ENCODE measurements at regions not wholly inside any gene's neighbourhood (a gene's known extent, or its start where the extent isn't known, plus 50 kb on each side); places are given as distances from the start of the nearest gene placed in this dataset.

DNA sequence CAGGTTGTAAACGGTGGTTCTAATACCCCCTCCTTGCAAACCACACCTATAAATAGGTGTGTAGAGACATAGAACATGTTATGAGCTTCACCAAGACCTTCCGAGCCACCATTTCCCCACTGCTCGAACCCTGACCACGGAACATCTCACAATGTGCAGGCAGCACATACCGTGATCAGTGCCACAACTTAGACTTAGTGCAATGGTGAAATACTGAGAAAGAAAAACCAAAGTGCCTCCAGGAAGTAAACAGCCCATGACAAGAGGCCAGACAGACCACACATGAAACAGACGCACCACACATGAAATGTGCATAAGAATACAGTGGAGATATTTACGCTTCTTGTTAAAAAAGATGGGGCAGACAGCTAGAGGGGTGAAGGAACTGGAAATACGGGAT lies 166.9 kb upstream of the CCND2 start:
- TF ChIP-seq ZBTB48 (tag by site-specific recombination; IDR thresholded peaks at IDR 0.05) (no peak), PATZ1 (tag by site-specific recombination; IDR thresholded peaks at IDR 0.05) (no peak), CTCF (tag by site-specific recombination; IDR thresholded peaks at IDR 0.05) (no peak), ZNF707 (tag by site-specific recombination; IDR thresholded peaks at IDR 0.05) (no peak), ZNF558 (tag by site-specific recombination; IDR thresholded peaks at IDR 0.05) (no peak), YY1 (tag by site-specific recombination; IDR thresholded peaks at IDR 0.05) (no peak), ZNF548 (tag by site-specific recombination; IDR thresholded peaks at IDR 0.05) (no peak), ZNF521 (tag by site-specific recombination; IDR thresholded peaks at IDR 0.05) (no peak), ZNF174 (tag by site-specific recombination; IDR thresholded peaks at IDR 0.05) (no peak), ZNF140 (tag by site-specific recombination; IDR thresholded peaks at IDR 0.05) (no peak), ZNF239 (tag by site-specific recombination; IDR thresholded peaks at IDR 0.05) (no peak)
